NCI-H460 (cell line): ENCODE measurements at regions not wholly inside any gene's neighbourhood (a gene's known extent, or its start where the extent isn't known, plus 50 kb on each side); places are given as distances from the start of the nearest gene placed in this dataset.

ENCODE experiments used
- DNase-seq: peaks from one replicate; pipeline ENCODE4 v3.0.0-alpha.2; 2016; ENCODE audit warnings: low read depth; ENCODE audit errors: extremely low read depth

GRCh38 chr6:149176971-149177667 is 140.4 kb upstream of the TAB2 start:
- peak; percentile 43 for DNase-seq

GRCh38 chr6:149179431-149179830 is 138.1 kb upstream of the TAB2 start:
- DNase-seq: no peak

GRCh38 chr6:149181304-149181703 is 136.2 kb upstream of the TAB2 start:
- no peak for DNase-seq

GRCh38 chr6:149182262-149182661 is 135.2 kb upstream of the TAB2 start:
- DNase-seq: no peak

- DNase-seq: no peak
Observed at GRCh38 chr6:149184523-149184922, 133.0 kb upstream of the TAB2 start.

- no peak for DNase-seq
Observed at GRCh38 chr6:149185799-149186357, 131.6 kb upstream of the TAB2 start.

- DNase-seq: no peak
Observed at GRCh38 chr6:149186873-149187272, 130.6 kb upstream of the TAB2 start.

GRCh38 chr6:149190224-149190831 is 127.2 kb upstream of the TAB2 start:
- peak; percentile 9 for DNase-seq

GRCh38 chr6:149194820-149195558 is 122.5 kb upstream of the TAB2 start:
- no peak for DNase-seq

- DNase-seq: no peak
Observed at GRCh38 chr6:149196091-149196490, 121.4 kb upstream of the TAB2 start.

- no peak for DNase-seq
Observed at GRCh38 chr6:149197482-149197881, 120.0 kb upstream of the TAB2 start.

GRCh38 chr6:149198265-149198664 is 119.2 kb upstream of the TAB2 start:
- no peak for DNase-seq

GRCh38 chr6:149200282-149200945 is 117.1 kb upstream of the TAB2 start:
- DNase-seq: no peak

GRCh38 chr6:149201068-149201655 is 116.3 kb upstream of the TAB2 start:
- DNase-seq: no peak

- DNase-seq: no peak
Observed at GRCh38 chr6:149202100-149202499, 115.4 kb upstream of the TAB2 start.

GRCh38 chr6:149202952-149203351 is 114.6 kb upstream of the TAB2 start:
- DNase-seq: no peak

GRCh38 chr6:149203509-149203908 is 114.0 kb upstream of the TAB2 start:
- DNase-seq: no peak

- no peak for DNase-seq
Observed at GRCh38 chr6:149208134-149208601, 109.3 kb upstream of the TAB2 start.

GRCh38 chr6:149209871-149210775 is 107.4 kb upstream of the TAB2 start:
- no peak for DNase-seq
